ENCODE measurements at regions not wholly inside any gene's neighbourhood (a gene's known extent, or its start where the extent isn't known, plus 50 kb on each side); places are given as distances from the start of the nearest gene placed in this dataset.

- no peak for DNase-seq
- TF ChIP-seq EZH2 (IDR thresholded peaks at IDR 0.05; ENCODE audit: borderline replicate concordance, insufficient read depth, low read depth, low read length, poor library complexity, severe bottlenecking) (no peak), CTCF (IDR thresholded peaks at IDR 0.05) (no peak)
- H2AFZ ChIP-seq (ENCODE audit: insufficient read depth, low read depth, low read length, poor library complexity, severe bottlenecking) = no peak overlapping the region
- H3K4me2 ChIP-seq (replicated peaks; ENCODE audit: low read depth, low read length, poor library complexity, severe bottlenecking) = no peak overlapping the region
- no peak for ATAC-seq (ENCODE audit: low read depth)
- H3K9me3 Mint-ChIP-seq (ENCODE audit: insufficient read depth) = no peaks in the 10 kb centered on the region
- H4K20me1 ChIP-seq (ENCODE audit: control insufficient read depth, insufficient read depth, low read length, poor library complexity, severe bottlenecking) = no peaks in the 10 kb centered on the region
- H3K27ac Mint-ChIP-seq = peak overlapping the region; percentile 26
- H3K4me1 Mint-ChIP-seq = peaks cover 13% of the 10 kb centered on the region
- peaks cover 0 to 51% (median 27%) of the 10 kb centered on the region in 4 experiments for H3K27me3 ChIP-seq (replicated peaks in 1 of 4; ENCODE audit: control extremely low read depth in 1 of 4, control insufficient read depth in 3 of 4, insufficient read depth in 4 of 4, low read length in 3 of 4)
- H3K4me3 Mint-ChIP-seq = no peak overlapping the region
- H3K79me2 ChIP-seq (ENCODE audit: control insufficient read depth, insufficient read depth, low read length) = no peaks in the 10 kb centered on the region
- H3K27ac ChIP-seq (ENCODE audit: low read length in 2 of 2) = no peak overlapping the region
- H3K9ac ChIP-seq (ENCODE audit: low read length) = no peak overlapping the region
- H3K9me3 ChIP-seq (ENCODE audit: control extremely low read depth in 1 of 3, control insufficient read depth in 2 of 3, insufficient read depth in 1 of 3, low read length in 2 of 3) = peaks cover 0 to 8% (median 0%) of the 10 kb centered on the region in 3 donors
- CTCF ChIA-PET = no interaction called here
- POLR2A ChIA-PET = no interaction called here
- H3K4me3 ChIP-seq (ENCODE audit: control extremely low read depth in 1 of 5, extremely low read depth in 1 of 5, insufficient read depth in 1 of 5, low read depth in 2 of 5, low read length in 4 of 5) = no peak overlapping the region
- intact Hi-C loops (cut with micrococcal nuclease) = no loop called here
- H3K27me3 Mint-ChIP-seq = peaks cover 66% of the 10 kb centered on the region
- no peaks in the 10 kb centered on the region for H3K36me3 ChIP-seq (replicated peaks in 1 of 2; ENCODE audit: control extremely low read depth in 1 of 2, control insufficient read depth in 1 of 2, extremely low read depth in 1 of 2, insufficient read depth in 2 of 2, low read length in 1 of 2)
- WGBS (ENCODE audit: insufficient coverage) = 60% methylated on average over 6 of the region's 6 CpGs
- H3K4me1 ChIP-seq (ENCODE audit: control insufficient read depth in 2 of 2, insufficient read depth in 2 of 2, low read length in 2 of 2) = peaks cover 12 to 18% of the 10 kb centered on the region in 2 donors
These were observed 134.4 kb downstream of the MRPL36 start for GRCh38 chr5:1665231-1665630.

GRCh38 chr5:1663186-1663585 lies 136.5 kb downstream of the MRPL36 start:
- peaks cover 13% of the 10 kb centered on the region for H3K4me1 Mint-ChIP-seq
- no peak overlapping the region for H3K4me2 ChIP-seq (replicated peaks; ENCODE audit: low read depth, low read length, poor library complexity, severe bottlenecking)
- DNase-seq = no peak
- peaks cover 53% of the 10 kb centered on the region for H3K27me3 Mint-ChIP-seq
- H3K4me1 ChIP-seq (ENCODE audit: control insufficient read depth in 2 of 2, insufficient read depth in 2 of 2, low read length in 2 of 2) = peaks cover 12 to 18% of the 10 kb centered on the region in 2 donors
- no peak overlapping the region for H3K27ac Mint-ChIP-seq
- TF ChIP-seq CTCF (IDR thresholded peaks at IDR 0.05) (no peak), EZH2 (IDR thresholded peaks at IDR 0.05; ENCODE audit: borderline replicate concordance, insufficient read depth, low read depth, low read length, poor library complexity, severe bottlenecking) (no peak)
- ChIA-PET POLR2A (no interaction called here), CTCF (no interaction called here)
- no peak overlapping the region for H3K27ac ChIP-seq (ENCODE audit: low read length in 2 of 2)
- H3K4me3 ChIP-seq (ENCODE audit: control extremely low read depth in 1 of 5, extremely low read depth in 1 of 5, insufficient read depth in 1 of 5, low read depth in 2 of 5, low read length in 4 of 5) = no peak overlapping the region
- H3K36me3 ChIP-seq (replicated peaks in 1 of 2; ENCODE audit: control extremely low read depth in 1 of 2, control insufficient read depth in 1 of 2, extremely low read depth in 1 of 2, insufficient read depth in 2 of 2, low read length in 1 of 2) = no peaks in the 10 kb centered on the region
- no peaks in the 10 kb centered on the region for H3K79me2 ChIP-seq (ENCODE audit: control insufficient read depth, insufficient read depth, low read length)
- H3K9ac ChIP-seq (ENCODE audit: low read length) = no peak overlapping the region
- H4K20me1 ChIP-seq (ENCODE audit: control insufficient read depth, insufficient read depth, low read length, poor library complexity, severe bottlenecking) = no peaks in the 10 kb centered on the region
- H3K9me3 ChIP-seq (ENCODE audit: control extremely low read depth in 1 of 3, control insufficient read depth in 2 of 3, insufficient read depth in 1 of 3, low read length in 2 of 3) = peaks cover 0 to 3% (median 0%) of the 10 kb centered on the region in 3 donors
- no peak overlapping the region for H2AFZ ChIP-seq (ENCODE audit: insufficient read depth, low read depth, low read length, poor library complexity, severe bottlenecking)
- 89% methylated on average over 8 of the region's 13 CpGs for WGBS (ENCODE audit: insufficient coverage)
- no peak overlapping the region for H3K4me3 Mint-ChIP-seq
- no peaks in the 10 kb centered on the region for H3K9me3 Mint-ChIP-seq (ENCODE audit: insufficient read depth)
- intact Hi-C loops (cut with micrococcal nuclease) = no loop called here
- peaks cover 0 to 45% (median 23%) of the 10 kb centered on the region in 4 experiments for H3K27me3 ChIP-seq (replicated peaks in 1 of 4; ENCODE audit: control extremely low read depth in 1 of 4, control insufficient read depth in 3 of 4, insufficient read depth in 4 of 4, low read length in 3 of 4)
- no peak for ATAC-seq (ENCODE audit: low read depth)
